MM.1S (cell line): ENCODE measurements at regions not wholly inside any gene's neighbourhood (a gene's known extent, or its start where the extent isn't known, plus 50 kb on each side); places are given as distances from the start of the nearest gene placed in this dataset.

Experiments
- DNase-seq: peaks from one replicate; pipeline ENCODE4 v3.0.0-alpha.2; 2015
- H2AFZ ChIP-seq: fragments of 300-600 bp; sonication (generic); 2 replicates; pipeline ENCODE4 v1.6.0; 2016; ENCODE audit warnings: antibody characterized with exemption, low read length
- H3F3A ChIP-seq: fragments of 300-600 bp; sonication (generic); 2 replicates; pipeline ENCODE4 v1.6.1; 2016; ENCODE audit warnings: mild to moderate bottlenecking, antibody characterized with exemption, low read length, moderate library complexity, mixed read lengths; ENCODE audit not compliant: insufficient read depth
- H3K27ac ChIP-seq: fragments of 300-600 bp; sonication (generic); 2 replicates; pipeline ENCODE4 v1.5.1; 2016; ENCODE audit warnings: mild to moderate bottlenecking, low read length
- H3K27me3 ChIP-seq: fragments of 300-600 bp; sonication (generic); replicated peaks from 2 replicates; pipeline ENCODE4 v1.6.0; 2016; ENCODE audit warnings: low read length; ENCODE audit not compliant: insufficient read depth
- H3K36me3 ChIP-seq: fragments of 300-600 bp; sonication (generic); replicated peaks from 2 replicates; pipeline ENCODE4 v1.6.1; 2016; ENCODE audit warnings: mild to moderate bottlenecking, low read length, mixed read lengths; ENCODE audit not compliant: insufficient read depth
- H3K4me1 ChIP-seq: fragments of 300-600 bp; sonication (generic); 2 replicates; pipeline ENCODE4 v1.6.1; 2016; ENCODE audit warnings: low read length, mixed read lengths
- H3K4me2 ChIP-seq: fragments of 300-600 bp; sonication (generic); 2 replicates; pipeline ENCODE4 v1.6.0; 2016; ENCODE audit warnings: low read depth, low read length
- H3K4me3 ChIP-seq: fragments of 300-600 bp; sonication (generic); 2 replicates; pipeline ENCODE4 v1.5.1; 2016; ENCODE audit warnings: low read length, mixed read lengths
- H3K79me2 ChIP-seq: fragments of 300-600 bp; sonication (generic); 2 replicates; pipeline ENCODE4 v1.6.1; 2016; ENCODE audit warnings: mixed run types, low read length, mixed read lengths
- H3K9ac ChIP-seq: fragments of 300-600 bp; sonication (generic); 2 replicates; pipeline ENCODE4 v1.6.1; 2016; ENCODE audit warnings: low read length, mixed read lengths
- H3K9me2 ChIP-seq: fragments of 300-600 bp; sonication (generic); replicated peaks from 2 replicates; pipeline ENCODE4 v1.6.1; 2016; ENCODE audit warnings: mild to moderate bottlenecking, low read length, mixed read lengths; ENCODE audit not compliant: insufficient read depth
- H3K9me3 ChIP-seq: fragments of 300-600 bp; sonication (generic); replicated peaks from 2 replicates; pipeline ENCODE4 v1.6.1; 2016; ENCODE audit warnings: mild to moderate bottlenecking, low read length, mixed read lengths; ENCODE audit not compliant: insufficient read depth
- H4K20me1 ChIP-seq: fragments of 300-600 bp; sonication (generic); 2 replicates; pipeline ENCODE4 v1.6.1; 2016; ENCODE audit warnings: mild to moderate bottlenecking, low read length, moderate library complexity, mixed read lengths; ENCODE audit not compliant: insufficient read depth
- CTCF ChIP-seq: fragments of 300-600 bp; sonication (generic); IDR thresholded peaks from 2 replicates; pipeline ENCODE4 v1.5.1; 2016; ENCODE audit warnings: antibody characterized with exemption, low read length, mixed read lengths
- EZH2 ChIP-seq: fragments of 300-600 bp; sonication (generic); optimal IDR thresholded peaks from 2 replicates; pipeline ENCODE3; 2017; ENCODE audit warnings: low read depth, mild to moderate bottlenecking, antibody characterized with exemption, low read length, mixed read lengths
- EZH2phosphoT487 ChIP-seq: fragments of 300-600 bp; sonication (generic); IDR thresholded peaks from 2 replicates; pipeline ENCODE4 v1.6.1; 2018; ENCODE audit warnings: antibody characterized with exemption, low read length

GRCh38 chr4:128603081-128603480 is 206.4 kb upstream of the JADE1 start:
- Histone ChIP-seq H4K20me1 (no peaks in the 10 kb centered on the region), H3F3A (no peaks in the 10 kb centered on the region), H3K4me1 (no peaks in the 10 kb centered on the region), H3K27ac (no peak overlapping the region), H3K4me2 (no peak overlapping the region), H2AFZ (no peak overlapping the region), H3K36me3 (no peaks in the 10 kb centered on the region), H3K9me2 (no peaks in the 10 kb centered on the region), H3K4me3 (no peak overlapping the region), H3K27me3 (no peaks in the 10 kb centered on the region), H3K9ac (no peak overlapping the region), H3K79me2 (no peaks in the 10 kb centered on the region), H3K9me3 (no peaks in the 10 kb centered on the region)
- DNase-seq, result no peak
- TF ChIP-seq CTCF, result no peak
- TF ChIP-seq EZH2phosphoT487, result no peak
- TF ChIP-seq EZH2, result no peak

- H3K4me3 ChIP-seq, result no peak overlapping the region
- no peak for DNase-seq
- no peak overlapping the region for H3K27ac ChIP-seq
- H3F3A ChIP-seq, result no peaks in the 10 kb centered on the region
- H4K20me1 ChIP-seq, result no peaks in the 10 kb centered on the region
- no peaks in the 10 kb centered on the region for H3K79me2 ChIP-seq
- no peaks in the 10 kb centered on the region for H3K27me3 ChIP-seq
- no peak overlapping the region for H3K9ac ChIP-seq
- H3K9me2 ChIP-seq, result no peaks in the 10 kb centered on the region
- no peaks in the 10 kb centered on the region for H3K9me3 ChIP-seq
- no peaks in the 10 kb centered on the region for H3K36me3 ChIP-seq
- no peaks in the 10 kb centered on the region for H3K4me1 ChIP-seq
- H2AFZ ChIP-seq, result no peak overlapping the region
- TF ChIP-seq EZH2, result no peak
- TF ChIP-seq EZH2phosphoT487, result no peak
- no peak for TF ChIP-seq CTCF
- H3K4me2 ChIP-seq, result no peak overlapping the region
Observed at GRCh38 chr4:128601991-128602695, 207.4 kb upstream of the JADE1 start.

- H3K27ac ChIP-seq, result no peak overlapping the region
- H3K36me3 ChIP-seq, result no peaks in the 10 kb centered on the region
- no peak for DNase-seq
- no peaks in the 10 kb centered on the region for H3F3A ChIP-seq
- H3K9ac ChIP-seq, result no peak overlapping the region
- no peaks in the 10 kb centered on the region for H3K9me2 ChIP-seq
- H3K79me2 ChIP-seq, result no peaks in the 10 kb centered on the region
- no peaks in the 10 kb centered on the region for H3K4me1 ChIP-seq
- H3K27me3 ChIP-seq, result no peaks in the 10 kb centered on the region
- no peak overlapping the region for H3K4me2 ChIP-seq
- TF ChIP-seq EZH2 (no peak), EZH2phosphoT487 (no peak), CTCF (no peak)
- H2AFZ ChIP-seq, result no peak overlapping the region
- no peaks in the 10 kb centered on the region for H4K20me1 ChIP-seq
- H3K4me3 ChIP-seq, result no peak overlapping the region
- no peaks in the 10 kb centered on the region for H3K9me3 ChIP-seq
Observed at GRCh38 chr4:128600996-128601871, 208.3 kb upstream of the JADE1 start.
